ENCODE measurements at regions not wholly inside any gene's neighbourhood (a gene's known extent, or its start where the extent isn't known, plus 50 kb on each side); places are given as distances from the start of the nearest gene placed in this dataset.

DNA sequence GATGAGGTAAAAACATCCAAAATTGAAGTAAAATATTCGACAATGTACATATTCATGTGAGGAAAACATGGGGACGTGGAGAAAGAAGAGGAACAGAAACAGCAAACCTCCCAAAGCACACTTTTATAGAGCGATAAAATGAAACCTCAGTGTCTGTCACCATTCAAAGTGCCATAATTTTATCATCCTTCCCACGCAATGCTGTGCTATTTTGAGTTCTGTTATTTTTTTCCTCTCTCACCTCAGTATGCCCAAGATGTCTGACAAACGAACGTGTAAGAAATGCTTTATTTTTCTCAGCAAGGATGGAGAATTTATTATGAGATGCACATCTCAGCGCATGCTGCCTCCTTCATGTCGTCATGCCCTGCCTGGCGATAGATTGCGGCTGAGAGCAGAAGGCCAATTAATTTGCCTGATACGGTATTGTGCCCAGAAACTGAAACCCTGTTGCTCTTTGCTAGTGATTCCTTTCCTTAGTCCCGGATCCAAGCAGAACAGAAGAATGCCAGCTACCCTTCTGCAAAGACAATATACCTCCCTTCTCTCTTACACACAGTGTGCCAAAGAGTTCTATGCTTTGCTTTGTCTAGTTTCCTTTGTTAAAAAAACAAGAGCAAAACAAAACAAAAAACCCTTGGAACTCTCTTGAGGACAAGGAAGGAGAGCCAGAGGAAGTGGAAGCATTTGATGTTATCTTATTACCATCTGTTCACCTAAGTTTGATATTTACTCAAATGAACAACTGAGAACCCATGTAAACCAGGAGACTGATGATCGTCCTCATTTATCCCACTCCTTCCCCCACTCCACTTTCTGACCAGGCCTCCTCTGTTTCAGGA lies 192.4 kb downstream of the SEMA6A start:
- Histone ChIP-seq H2BK20ac (ENCODE audit: low read length) (no peak overlapping the region), H2BK12ac (ENCODE audit: low read depth, low read length) (no peak overlapping the region), H3K23me2 (ENCODE audit: low read depth, low read length) (no peaks in the 10 kb centered on the region; the same call in 1 of the 2 replicates), H3K56ac (replicated peaks; ENCODE audit: insufficient read length, low read depth, low read length) (no peak overlapping the region), H3K4me2 (ENCODE audit: insufficient read depth in 1 of 2, low read depth in 2 of 2, low read length in 2 of 2) (no peak overlapping the region), H2AFZ (ENCODE audit: low read length) (no peak overlapping the region), H3K27ac (ENCODE audit: low read depth, low read length) (no peak overlapping the region), H2BK5ac (ENCODE audit: low read depth, low read length) (no peak overlapping the region), H2AK5ac (ENCODE audit: low read depth, low read length) (no peak overlapping the region), H3K14ac (ENCODE audit: insufficient read length) (no peak overlapping the region), H2BK120ac (replicated peaks; ENCODE audit: low read depth, low read length) (no peak overlapping the region), H3K4me1 (replicated peaks in 1 of 4; ENCODE audit: control insufficient read depth in 3 of 4, insufficient read depth in 4 of 4, low read length in 3 of 4) (peaks cover 0 to 6% (median 1%) of the 10 kb centered on the region in 4 experiments; a peak in 3 of 7 replicates), H4K91ac (replicated peaks; ENCODE audit: insufficient read length, low read length) (no peak overlapping the region), H3K23ac (ENCODE audit: insufficient read length) (no peak overlapping the region), H3K36me3 (ENCODE audit: control insufficient read depth in 2 of 4, insufficient read depth in 4 of 4, low read length in 3 of 4) (no peaks in the 10 kb centered on the region), H3K4me3 (ENCODE audit: extremely low read depth in 1 of 4, insufficient read depth in 2 of 4, low read depth in 3 of 4, low read length in 4 of 4) (no peak overlapping the region), H4K20me1 (replicated peaks in 1 of 2; ENCODE audit: control insufficient read depth in 1 of 2, insufficient read depth in 2 of 2, low read length in 2 of 2) (no peaks in the 10 kb centered on the region), H3K79me2 (ENCODE audit: control insufficient read depth in 1 of 2, insufficient read depth in 2 of 2, low read length in 2 of 2) (no peaks in the 10 kb centered on the region), H3K4ac (replicated peaks; ENCODE audit: insufficient read length, low read depth, low read length) (no peak overlapping the region), H4K5ac (ENCODE audit: insufficient read length, low read depth, low read length) (no peak overlapping the region), H3K9me3 (ENCODE audit: insufficient read depth in 2 of 2, low read depth in 1 of 2, low read length in 1 of 2) (no peaks in the 10 kb centered on the region), H4K8ac (ENCODE audit: extremely low read depth, insufficient read depth, low read length) (no peak overlapping the region; the same call in 1 of the 2 replicates), H2BK15ac (ENCODE audit: low read length) (no peak overlapping the region), H3K79me1 (ENCODE audit: low read depth, low read length) (no peaks in the 10 kb centered on the region), H3K18ac (ENCODE audit: extremely low read depth, low read length) (no peak overlapping the region), H3K9ac (replicated peaks in 1 of 4; ENCODE audit: extremely low read depth in 1 of 4, low read depth in 3 of 4, low read length in 3 of 4) (no peak overlapping the region), H3K27me3 (replicated peaks in 1 of 4; ENCODE audit: control insufficient read depth in 3 of 4, extremely low read depth in 1 of 4, insufficient read depth in 3 of 4, low read length in 3 of 4) (no peaks in the 10 kb centered on the region)
- ChIA-PET CTCF (ENCODE audit: partially characterized antibody) (no interaction called here), POLR2A (ENCODE audit: partially characterized antibody) (interaction anchor here (1.4 kb wide), 1 partner anchor 12 kb away, joined by 3 read pairs; no protein-coding TSS in a partner anchor)
- TF ChIP-seq RFX5 (IDR thresholded peaks at IDR 0.05; ENCODE audit: borderline replicate concordance, low read depth, low read length) (no peak), RBBP5 (IDR thresholded peaks at IDR 0.05; ENCODE audit: borderline replicate concordance, low read depth, low read length) (no peak), KDM1A (IDR thresholded peaks at IDR 0.05; ENCODE audit: borderline replicate concordance, low read length) (no peak), GTF2F1 (IDR thresholded peaks at IDR 0.05; ENCODE audit: borderline replicate concordance, low read depth, low read length) (no peak), BACH1 (IDR thresholded peaks at IDR 0.05; ENCODE audit: low read length) (no peak), CEBPB (IDR thresholded peaks at IDR 0.05; ENCODE audit: low read depth, low read length) (no peak), TEAD4 (IDR thresholded peaks at IDR 0.05; ENCODE audit: low read depth, low read length) (no peak), YY1 (IDR thresholded peaks at IDR 0.05; ENCODE audit: low read depth, low read length) (no peak), SIRT6 (IDR thresholded peaks at IDR 0.05; ENCODE audit: low read length) (no peak)
- TF ChIP-seq, protein P1, sequence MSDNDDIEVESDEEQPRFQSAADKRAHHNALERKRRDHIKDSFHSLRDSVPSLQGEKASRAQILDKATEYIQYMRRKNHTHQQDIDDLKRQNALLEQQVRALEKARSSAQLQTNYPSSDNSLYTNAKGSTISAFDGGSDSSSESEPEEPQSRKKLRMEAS (IDR thresholded peaks at IDR 0.05) = no peak
- TF ChIP-seq, protein P2, sequence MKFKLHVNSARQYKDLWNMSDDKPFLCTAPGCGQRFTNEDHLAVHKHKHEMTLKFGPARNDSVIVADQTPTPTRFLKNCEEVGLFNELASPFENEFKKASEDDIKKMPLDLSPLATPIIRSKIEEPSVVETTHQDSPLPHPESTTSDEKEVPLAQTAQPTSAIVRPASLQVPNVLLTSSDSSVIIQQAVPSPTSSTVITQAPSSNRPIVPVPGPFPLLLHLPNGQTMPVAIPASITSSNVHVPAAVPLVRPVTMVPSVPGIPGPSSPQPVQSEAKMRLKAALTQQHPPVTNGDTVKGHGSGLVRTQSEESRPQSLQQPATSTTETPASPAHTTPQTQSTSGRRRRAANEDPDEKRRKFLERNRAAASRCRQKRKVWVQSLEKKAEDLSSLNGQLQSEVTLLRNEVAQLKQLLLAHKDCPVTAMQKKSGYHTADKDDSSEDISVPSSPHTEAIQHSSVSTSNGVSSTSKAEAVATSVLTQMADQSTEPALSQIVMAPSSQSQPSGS (IDR thresholded peaks at IDR 0.05; ENCODE audit: low read length) = no peak
- FAIRE-seq (no peak), DNase-seq (ENCODE audit: low read depth in 1 of 2, low spot score in 2 of 2) (no peak)
- 84% methylated on average over 13 of the region's 13 CpGs; no CpG with 5 or more reads in 1 of the 2 experiments for WGBS, 2 experiments (ENCODE audit: extremely low coverage in 1 of 2, insufficient coverage in 1 of 2, insufficient read length in 1 of 2, insufficient replicate concordance in 2 of 2, low coverage in 1 of 2, low lambda C conversion rate in 2 of 2, missing lambda C conversion rate in 1 of 2)

Data from H1 (cell line).